HepG2 (cell line): ENCODE measurements at regions not wholly inside any gene's neighbourhood (a gene's known extent, or its start where the extent isn't known, plus 50 kb on each side); places are given as distances from the start of the nearest gene placed in this dataset.

Source experiments
- ATAC-seq: fragments of 200-7000 bp; cut with Tn5 transposase; 3 replicates; pipeline ENCODE4 v1.9.1; 2020; ENCODE audit warnings: mild to moderate bottlenecking, moderate library complexity
- BruUV-seq: library from RNA; stranded (reverse); fragments of 400-500 nt; replicated peaks from 2 replicates; lab custom pipeline; 2021; lab: Mats Ljungman, UMichigan
- CTCF ChIA-PET: fragments of 300-600 bp; formaldehyde crosslinking; extraction: SDS; loops from one replicate; lab custom pipeline; 2021; ENCODE audit warnings: low total read pairs, inconsistent platforms, low intra/inter-chr PET ratio; lab: Yijun Ruan, JAX
- POLR2A ChIA-PET: fragments of 350-600 bp; sonication (Branson Sonifier 250); formaldehyde crosslinking; loops from one replicate; lab custom pipeline; 2020; ENCODE audit warnings: antibody characterized with exemption, inconsistent platforms; lab: Yijun Ruan, JAX
- DNase-seq: peaks from one replicate; pipeline ENCODE4 v3.0.0-alpha.2; 2015; ENCODE audit warnings: low spot score
- FAIRE-seq: peaks from 3 replicates; lab custom pipeline; 2011; peaks lifted over from hg19 to GRCh38; lab: Jason Lieb, UNC
- H2AFZ ChIP-seq: one replicate; pipeline ENCODE4 v1.6.1; 2011; ENCODE audit warnings: low read length, inconsistent platforms
- H3K27ac ChIP-seq: fragments of 300-600 bp; 3 replicates; pipeline ENCODE4 v1.8.0; 2011; ENCODE audit warnings: mixed run types, mild to moderate bottlenecking, mixed read lengths, low read length, inconsistent platforms; ENCODE audit not compliant: insufficient read depth; ENCODE audit errors: extremely low read length
- H3K27me3 ChIP-seq, 2 experiments: fragments of 200-600 bp in 1 of 2; 2 replicates in 1 of 2; 3 replicates in 1 of 2; pipeline versions ENCODE4 v1.6.0 to v1.8.0; 2011; ENCODE audit warnings: low read length in 2 of 2, mild to moderate bottlenecking in 2 of 2, moderate library complexity in 2 of 2, inconsistent platforms in 1 of 2; ENCODE audit not compliant: insufficient read depth in 2 of 2, control insufficient read depth in 1 of 2
- H3K36me3 ChIP-seq, 2 experiments: fragments of 200-600 bp in 1 of 2; replicated peaks in 1 of 2; 2 replicates in 1 of 2; 3 replicates in 1 of 2; pipeline versions ENCODE4 v1.5.1 to v1.8.0; 2011; ENCODE audit warnings: low read length in 2 of 2, inconsistent platforms in 1 of 2; ENCODE audit not compliant: insufficient read depth in 2 of 2, control insufficient read depth in 1 of 2
- H3K4me1 ChIP-seq: 2 replicates; pipeline ENCODE4 v1.5.1; 2012; ENCODE audit warnings: low read length, inconsistent platforms; ENCODE audit not compliant: insufficient read depth
- H3K4me2 ChIP-seq: 2 replicates; pipeline ENCODE4 v1.6.0; 2011; ENCODE audit warnings: low read depth, low read length, inconsistent platforms
- H3K4me3 ChIP-seq, 3 experiments: fragments of 200-600 bp in 1 of 3; sonication (generic), shearing (Covaris generic) in 1 of 3; replicated peaks in 1 of 3; 2 replicates each; pipeline ENCODE4 v1.5.1; 2011 to 2016; ENCODE audit warnings: low read length in 3 of 3, inconsistent platforms in 2 of 3, low read depth in 2 of 3, mild to moderate bottlenecking in 2 of 3, control low read depth in 1 of 3, mixed read lengths in 1 of 3; ENCODE audit not compliant: insufficient read depth in 1 of 3
- H3K79me2 ChIP-seq: one replicate; pipeline ENCODE4 v1.6.1; 2011; ENCODE audit warnings: low read length, inconsistent platforms; ENCODE audit not compliant: insufficient read depth
- H3K9ac ChIP-seq: 2 replicates; pipeline ENCODE4 v1.6.0; 2011; ENCODE audit warnings: mild to moderate bottlenecking, low read depth, low read length, inconsistent platforms; ENCODE audit not compliant: insufficient read depth
- H3K9me3 ChIP-seq: 2 replicates; pipeline ENCODE4 v1.5.1; 2012; ENCODE audit warnings: mild to moderate bottlenecking, low read length
- H4K20me1 ChIP-seq: 2 replicates; pipeline ENCODE4 v1.6.0; 2011; ENCODE audit warnings: inconsistent platforms, mild to moderate bottlenecking, low read length, moderate library complexity; ENCODE audit not compliant: insufficient read depth
- CHD2 ChIP-seq: IDR thresholded peaks from 2 replicates; pipeline ENCODE4 v1.6.1; 2011; ENCODE audit warnings: low read depth, low read length, improper control_type of control experiment
- ETV6 ChIP-seq: sonication (generic); formaldehyde crosslinking; conservative IDR thresholded peaks from 2 replicates; pipeline ENCODE4 v1.4.0; 2020; ENCODE audit warnings: missing genetic modification reagents
- KMT2A ChIP-seq: sonication (generic); formaldehyde crosslinking; IDR thresholded peaks from 2 replicates; pipeline ENCODE4 v1.4.0; 2020; ENCODE audit warnings: missing genetic modification reagents
- MAFG ChIP-seq: sonication (generic); formaldehyde crosslinking; IDR thresholded peaks from 2 replicates; pipeline ENCODE4 v1.5.1; 2020; ENCODE audit warnings: mild to moderate bottlenecking, missing genetic modification reagents
- MED13 ChIP-seq: sonication (generic); formaldehyde crosslinking; IDR thresholded peaks from 2 replicates; pipeline ENCODE4 v1.5.0; 2020; ENCODE audit warnings: missing genetic modification reagents
- NAIF1 ChIP-seq: sonication (generic); formaldehyde crosslinking; IDR thresholded peaks from 2 replicates; pipeline ENCODE4 v1.5.0; 2020; ENCODE audit warnings: mild to moderate bottlenecking, missing genetic modification reagents, borderline replicate concordance
- NR2F1 ChIP-seq, 2 experiments: fragments of 450-650 bp in 1 of 2; formaldehyde crosslinking in 1 of 2; IDR thresholded peaks; 2 replicates each; pipeline versions ENCODE4 v1.5.0 to v1.6.1; 2016 to 2020; ENCODE audit warnings: mild to moderate bottlenecking in 1 of 2, missing compliant biosample characterization in 1 of 2, missing genetic modification reagents in 1 of 2, moderate library complexity in 1 of 2
- PHB2 ChIP-seq: fragments of 450-650 bp; IDR thresholded peaks from 2 replicates; pipeline ENCODE4 v1.6.1; 2018; ENCODE audit not compliant: partially characterized antibody
- PPARG ChIP-seq: conservative IDR thresholded peaks from 2 replicates; pipeline ENCODE4 v1.6.1; 2016; ENCODE audit warnings: missing biosample characterization, missing genetic modification reagents
- SOX5 ChIP-seq: IDR thresholded peaks from 2 replicates; pipeline ENCODE4 v1.6.1; 2016; ENCODE audit warnings: borderline replicate concordance
- YEATS2 ChIP-seq: sonication (generic); formaldehyde crosslinking; IDR thresholded peaks from 2 replicates; pipeline ENCODE4 v1.4.0; 2020; ENCODE audit warnings: missing genetic modification reagents, borderline replicate concordance
- ZBED4 ChIP-seq: sonication (generic); formaldehyde crosslinking; IDR thresholded peaks from 2 replicates; pipeline ENCODE4 v1.4.0; 2020; ENCODE audit warnings: missing genetic modification reagents, borderline replicate concordance
- ZC3H13 ChIP-seq: sonication (generic); formaldehyde crosslinking; IDR thresholded peaks from 2 replicates; pipeline ENCODE4 v1.8.1; 2023; ENCODE audit warnings: mild to moderate bottlenecking, missing genetic modification reagents, moderate library complexity
- ZNF567 ChIP-seq: sonication (generic); formaldehyde crosslinking; IDR thresholded peaks from 2 replicates; pipeline ENCODE4 v1.8.1; 2023; ENCODE audit warnings: mild to moderate bottlenecking, missing genetic modification reagents, borderline replicate concordance
- WGBS: methylation state at CpG from one replicate; pipeline ENCODE4 v1.1.6; 2017; ENCODE audit warnings: low lambda C conversion rate; 5-methylcytosine and 5-hydroxymethylcytosine counted together
- in situ Hi-C: cut with HindIII; loops from 2 replicates; pipeline ENCODE4 v1.10.0; 2017; ENCODE audit warnings: low pct_unique_long_range_greater_than_20kb; ENCODE audit not compliant: extremely low pct_ligation_motif_present
- intact Hi-C: fragments of 100-400 bp; cut with micrococcal nuclease; formaldehyde crosslinking; loops from one replicate; pipeline ENCODE4 v1.10.0; 2022; ENCODE audit not compliant: unreplicated experiment
- TF ChIP-seq, protein P1 (sequence below): fragments of 450-650 bp; IDR thresholded peaks from 2 replicates; pipeline ENCODE4 v1.6.1; 2016

DNA sequence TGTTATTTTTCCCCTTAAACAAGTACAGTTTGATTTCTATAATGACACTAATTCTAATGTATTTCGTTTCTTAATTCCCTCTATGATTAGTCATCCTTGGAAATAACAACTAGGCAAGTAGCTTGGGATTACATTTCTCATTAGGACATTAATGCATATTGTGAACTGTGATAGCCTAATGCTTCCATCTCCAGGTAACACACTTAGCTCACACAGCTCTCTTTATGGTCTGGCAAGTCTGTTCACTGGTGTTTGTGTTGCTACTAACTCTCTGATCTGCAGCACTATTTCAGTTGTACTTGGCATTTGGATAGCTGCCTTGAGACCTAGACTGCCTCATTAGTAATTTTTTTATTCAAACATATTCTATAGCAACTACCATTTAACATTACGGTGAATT is 853.2 kb downstream of the SORCS3 start (continued):
- TF ChIP-seq YEATS2 (CRISPR knock-in tag) (no peak), NR2F1 (CRISPR knock-in tag; IDR thresholded peaks at IDR 0.05) (no peak), PPARG (CRISPR knock-in tag) (no peak)
- TF ChIP-seq, protein P1, sequence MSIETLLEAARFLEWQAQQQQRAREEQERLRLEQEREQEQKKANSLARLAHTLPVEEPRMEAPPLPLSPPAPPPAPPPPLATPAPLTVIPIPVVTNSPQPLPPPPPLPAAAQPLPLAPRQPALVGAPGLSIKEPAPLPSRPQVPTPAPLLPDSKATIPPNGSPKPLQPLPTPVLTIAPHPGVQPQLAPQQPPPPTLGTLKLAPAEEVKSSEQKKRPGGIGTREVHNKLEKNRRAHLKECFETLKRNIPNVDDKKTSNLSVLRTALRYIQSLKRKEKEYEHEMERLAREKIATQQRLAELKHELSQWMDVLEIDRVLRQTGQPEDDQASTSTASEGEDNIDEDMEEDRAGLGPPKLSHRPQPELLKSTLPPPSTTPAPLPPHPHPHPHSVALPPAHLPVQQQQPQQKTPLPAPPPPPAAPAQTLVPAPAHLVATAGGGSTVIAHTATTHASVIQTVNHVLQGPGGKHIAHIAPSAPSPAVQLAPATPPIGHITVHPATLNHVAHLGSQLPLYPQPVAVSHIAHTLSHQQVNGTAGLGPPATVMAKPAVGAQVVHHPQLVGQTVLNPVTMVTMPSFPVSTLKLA = no peak

- WGBS = 0% methylated on average over 4 of the region's 4 CpGs
- no peak overlapping the region for H3K4me2 ChIP-seq
- no TSS peak for BruUV-seq
- POLR2A ChIA-PET = no interaction called here
- H3K9me3 ChIP-seq = peaks cover 32% of the 10 kb centered on the region
- intact Hi-C loops = no loop called here
- H4K20me1 ChIP-seq = no peaks in the 10 kb centered on the region
- no peak for TF ChIP-seq KMT2A (CRISPR knock-in tag)
- no peak for TF ChIP-seq NAIF1 (CRISPR knock-in tag)
- TF ChIP-seq CHD2 = no peak
- TF ChIP-seq PHB2 = no peak
- TF ChIP-seq ZBED4 (CRISPR knock-in tag) = no peak
- TF ChIP-seq SOX5 (CRISPR knock-in tag) = no peak
- TF ChIP-seq ETV6 (CRISPR knock-in tag) = no peak
- no peak for TF ChIP-seq MAFG
- no peak for TF ChIP-seq MED13 (CRISPR knock-in tag)
- TF ChIP-seq ZNF567 (CRISPR knock-in tag) = no peak
- no peak for TF ChIP-seq ZC3H13 (CRISPR knock-in tag)
- H3K79me2 ChIP-seq = no peaks in the 10 kb centered on the region
- H3K27me3 ChIP-seq = no peaks in the 10 kb centered on the region
- H2AFZ ChIP-seq = no peak overlapping the region
- H3K4me3 ChIP-seq = no peak overlapping the region
- no peak overlapping the region for H3K27ac ChIP-seq
- in situ Hi-C loops = no loop called here
- ATAC-seq (no peak), FAIRE-seq (no peak), DNase-seq (no peak)
- no peak overlapping the region for H3K9ac ChIP-seq
- H3K4me1 ChIP-seq = no peaks in the 10 kb centered on the region
- CTCF ChIA-PET = no interaction called here
- no peaks in the 10 kb centered on the region for H3K36me3 ChIP-seq
Observed at GRCh38 chr10:105473170-105473569, 832.1 kb downstream of the SORCS3 start.
